Activated T-helper 1 cell treated with anti-CD3 and anti-CD28 coated beads, Interleukin-12 subunit alpha, Interleukin-12 subunit beta, Interleukin-2, Interleukin-4 antibody, amounts not matched to agents 30 ng/mL and 10 ng/mL and 1 ng/mL, durations not matched to agents 14 hours and 24 hours and 36 hours (primary cell): ENCODE measurements at regions not wholly inside any gene's neighbourhood (a gene's known extent, or its start where the extent isn't known, plus 50 kb on each side); places are given as distances from the start of the nearest gene placed in this dataset.

Source experiments
- DNase-seq: peaks from one replicate; pipeline ENCODE4 v3.0.0; 2021; ENCODE audit warnings: low spot score
- H3K27ac Mint-ChIP-seq: one replicate; pipeline ENCODE4 v1.8.0; 2021; ENCODE audit warnings: mild to moderate bottlenecking, mixed read lengths
- H3K27me3 Mint-ChIP-seq: one replicate; pipeline ENCODE4 v1.8.0; 2022; ENCODE audit warnings: mild to moderate bottlenecking, moderate library complexity, mixed read lengths; ENCODE audit not compliant: insufficient read depth
- H3K36me3 Mint-ChIP-seq: one replicate; pipeline ENCODE4 v1.8.0; 2021; ENCODE audit warnings: low read depth, mixed read lengths
- H3K4me1 Mint-ChIP-seq: one replicate; pipeline ENCODE4 v1.8.0; 2021; ENCODE audit warnings: low read depth, mixed read lengths
- H3K4me3 Mint-ChIP-seq: one replicate; pipeline ENCODE4 v1.8.0; 2021; ENCODE audit warnings: mild to moderate bottlenecking, moderate library complexity, mixed read lengths
- H3K9me3 Mint-ChIP-seq: one replicate; pipeline ENCODE4 v1.8.0; 2021; ENCODE audit warnings: mixed read lengths
- intact Hi-C: fragments of 100-400 bp; cut with micrococcal nuclease; formaldehyde crosslinking; loops from one replicate; pipeline ENCODE4 v1.15.1; 2024

- no peak overlapping the region for H3K27ac Mint-ChIP-seq
- H3K36me3 Mint-ChIP-seq, result no peaks in the 10 kb centered on the region
- H3K9me3 Mint-ChIP-seq, result no peaks in the 10 kb centered on the region
- no peaks in the 10 kb centered on the region for H3K4me1 Mint-ChIP-seq
- no peak for DNase-seq
- H3K27me3 Mint-ChIP-seq, result no peaks in the 10 kb centered on the region
- intact Hi-C loops, result no loop called here
- H3K4me3 Mint-ChIP-seq, result no peak overlapping the region
These were observed 510.5 kb upstream of the AGA start for GRCh38 chr4:177952723-177953122.

GRCh38 chr4:177957596-177958360 is 515.5 kb upstream of the AGA start:
- Mint-ChIP-seq H3K4me3 (no peak overlapping the region), H3K27ac (no peak overlapping the region), H3K36me3 (no peaks in the 10 kb centered on the region), H3K4me1 (no peaks in the 10 kb centered on the region), H3K27me3 (no peaks in the 10 kb centered on the region), H3K9me3 (no peaks in the 10 kb centered on the region)
- DNase-seq, result no peak
- intact Hi-C loops, result no loop called here

DNA sequence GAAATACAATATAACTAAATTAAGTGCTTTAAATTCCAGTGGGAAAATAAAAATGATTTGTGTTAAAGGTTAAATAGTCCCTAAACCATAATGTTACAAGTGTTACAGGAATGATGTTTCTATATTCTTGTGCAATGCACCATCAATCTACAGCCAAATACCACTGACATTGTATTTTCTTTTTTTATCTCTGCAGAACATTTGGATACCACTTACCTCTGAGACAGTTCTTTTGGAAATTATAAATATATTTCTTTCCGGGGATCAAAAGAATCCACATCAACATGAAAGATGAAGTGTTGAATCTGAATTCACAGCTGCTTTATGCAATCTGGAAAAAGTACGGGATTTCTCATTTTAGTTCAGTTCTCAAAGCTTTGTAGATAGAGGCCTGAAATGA is 518.3 kb upstream of the AGA start:
- H3K27me3 Mint-ChIP-seq, result no peaks in the 10 kb centered on the region
- H3K4me3 Mint-ChIP-seq, result no peak overlapping the region
- H3K4me1 Mint-ChIP-seq, result no peaks in the 10 kb centered on the region
- H3K9me3 Mint-ChIP-seq, result no peaks in the 10 kb centered on the region
- intact Hi-C loops, result no loop called here
- DNase-seq, result no peak
- H3K27ac Mint-ChIP-seq, result no peak overlapping the region
- no peaks in the 10 kb centered on the region for H3K36me3 Mint-ChIP-seq

- Mint-ChIP-seq H3K9me3 (no peaks in the 10 kb centered on the region), H3K4me1 (no peaks in the 10 kb centered on the region), H3K27me3 (no peaks in the 10 kb centered on the region), H3K4me3 (no peak overlapping the region), H3K36me3 (no peaks in the 10 kb centered on the region), H3K27ac (no peak overlapping the region)
- no peak for DNase-seq
- intact Hi-C loops, result no loop called here
These were observed 519.6 kb upstream of the AGA start for GRCh38 chr4:177961761-177962380.

- Mint-ChIP-seq H3K27me3 (no peaks in the 10 kb centered on the region), H3K4me1 (no peaks in the 10 kb centered on the region), H3K9me3 (no peaks in the 10 kb centered on the region), H3K36me3 (no peaks in the 10 kb centered on the region), H3K27ac (no peak overlapping the region), H3K4me3 (no peak overlapping the region)
- intact Hi-C loops, result no loop called here
- no peak for DNase-seq
These were observed 521.8 kb upstream of the AGA start for GRCh38 chr4:177964061-177964460.

GRCh38 chr4:177964693-177965168 is 522.5 kb upstream of the AGA start:
- Mint-ChIP-seq H3K4me3 (no peak overlapping the region), H3K9me3 (no peaks in the 10 kb centered on the region), H3K4me1 (no peaks in the 10 kb centered on the region), H3K27ac (no peak overlapping the region), H3K27me3 (no peaks in the 10 kb centered on the region), H3K36me3 (no peaks in the 10 kb centered on the region)
- intact Hi-C loops, result no loop called here
- no peak for DNase-seq

DNA sequence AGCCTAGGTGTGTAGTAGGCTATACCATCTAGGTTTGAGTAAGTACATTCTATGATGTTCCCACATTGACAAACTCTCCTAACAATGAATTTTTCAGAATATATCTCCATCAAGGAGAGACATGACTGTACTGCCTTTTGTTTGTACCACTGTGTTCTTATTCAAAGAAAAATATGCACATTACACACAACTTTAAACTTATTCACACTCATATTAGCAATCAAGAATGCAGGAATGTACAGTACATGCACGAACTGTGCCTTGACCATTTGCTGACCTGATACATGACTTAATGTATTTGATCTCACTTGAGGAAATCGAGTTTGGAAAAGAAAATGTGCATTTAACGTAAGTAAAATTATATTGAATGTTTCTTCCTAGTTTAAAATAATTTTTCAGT is 525.1 kb upstream of the AGA start:
- Mint-ChIP-seq H3K4me1 (no peaks in the 10 kb centered on the region), H3K36me3 (no peaks in the 10 kb centered on the region), H3K27ac (no peak overlapping the region), H3K9me3 (no peaks in the 10 kb centered on the region), H3K4me3 (no peak overlapping the region), H3K27me3 (no peaks in the 10 kb centered on the region)
- no peak for DNase-seq
- intact Hi-C loops, result no loop called here

GRCh38 chr4:177968817-177969442 is 526.7 kb upstream of the AGA start:
- Mint-ChIP-seq H3K9me3 (no peaks in the 10 kb centered on the region), H3K36me3 (no peaks in the 10 kb centered on the region)

GRCh38 chr4:177974461-177974860 is 532.2 kb upstream of the AGA start:
- intact Hi-C loops, result no loop called here
- Mint-ChIP-seq H3K36me3 (no peaks in the 10 kb centered on the region), H3K27ac (no peak overlapping the region), H3K4me3 (no peak overlapping the region), H3K9me3 (no peaks in the 10 kb centered on the region), H3K27me3 (no peaks in the 10 kb centered on the region), H3K4me1 (no peaks in the 10 kb centered on the region)
- no peak for DNase-seq

More at GRCh38 chr4:177968817-177969442, 526.7 kb upstream of the AGA start:
- Mint-ChIP-seq H3K4me3 (no peak overlapping the region), H3K27me3 (no peaks in the 10 kb centered on the region), H3K4me1 (no peaks in the 10 kb centered on the region), H3K27ac (no peak overlapping the region)
- intact Hi-C loops, result no loop called here
- no peak for DNase-seq

GRCh38 chr4:177975315-177975987 is 533.2 kb upstream of the AGA start:
- intact Hi-C loops, result no loop called here
- Mint-ChIP-seq H3K4me1 (no peaks in the 10 kb centered on the region), H3K9me3 (no peaks in the 10 kb centered on the region), H3K4me3 (no peak overlapping the region), H3K36me3 (no peaks in the 10 kb centered on the region), H3K27ac (no peak overlapping the region), H3K27me3 (no peaks in the 10 kb centered on the region)
- no peak for DNase-seq

GRCh38 chr4:177986236-177986635 is 544.0 kb upstream of the AGA start:
- Mint-ChIP-seq H3K27me3 (no peaks in the 10 kb centered on the region), H3K36me3 (no peaks in the 10 kb centered on the region), H3K4me3 (no peak overlapping the region), H3K27ac (no peak overlapping the region), H3K9me3 (no peaks in the 10 kb centered on the region), H3K4me1 (no peaks in the 10 kb centered on the region)
- DNase-seq, result no peak
- intact Hi-C loops, result no loop called here

DNA sequence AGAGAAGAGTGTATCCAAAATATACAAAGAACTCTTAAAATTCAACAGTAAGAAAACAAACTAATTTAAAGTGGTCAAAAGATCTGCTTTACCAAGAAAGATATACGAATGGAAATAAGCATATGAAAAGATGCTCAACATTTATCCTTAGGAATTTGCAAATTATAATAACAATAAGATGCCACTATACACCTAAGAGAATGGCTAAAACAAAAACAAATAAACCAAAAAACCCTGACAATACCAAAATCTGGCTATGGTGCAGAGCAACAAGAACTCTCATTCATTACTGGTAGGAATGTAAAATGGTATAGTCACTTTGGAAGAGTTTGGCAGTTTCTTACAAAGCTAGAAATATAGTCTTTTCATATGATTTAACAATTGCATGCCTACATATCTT is 545.7 kb upstream of the AGA start:
- H3K9me3 Mint-ChIP-seq, result no peaks in the 10 kb centered on the region
- H3K27ac Mint-ChIP-seq, result no peak overlapping the region
- intact Hi-C loops, result no loop called here
- H3K27me3 Mint-ChIP-seq, result no peaks in the 10 kb centered on the region
- no peaks in the 10 kb centered on the region for H3K36me3 Mint-ChIP-seq
- H3K4me1 Mint-ChIP-seq, result no peaks in the 10 kb centered on the region
- DNase-seq, result no peak
- H3K4me3 Mint-ChIP-seq, result no peak overlapping the region
